Body of pancreas (tissue), 4 donors: ENCODE measurements at regions not wholly inside any gene's neighbourhood (a gene's known extent, or its start where the extent isn't known, plus 50 kb on each side); places are given as distances from the start of the nearest gene placed in this dataset.
"Not testable (repeated sequence)": the region's sequence is repeated elsewhere in the genome, so short reads cannot be mapped to it uniquely, and the experiment has no call there.

Source experiments
- ATAC-seq: fragments of 150-250 bp; one replicate; pipeline ENCODE4 v1.9.1; 2016
- DNase-seq, 4 donors: peaks; one replicate each; pipeline ENCODE4 v3.0.0-alpha.2; 2019
- H3K27ac ChIP-seq, 4 donors: fragments of 200-600 bp; sonication (generic); 1 replicate in 3 of 4; 2 replicates in 1 of 4; pipeline versions ENCODE4 v1.5.1 to v1.6.1; 2016 to 2019; ENCODE audit warnings: mild to moderate bottlenecking in 1 of 4, mixed read lengths in 1 of 4, moderate library complexity in 1 of 4
- H3K27me3 ChIP-seq, 2 donors: fragments of 200-600 bp; sonication (generic); one replicate each; pipeline ENCODE4 v1.6.0; 2016; ENCODE audit warnings: mild to moderate bottlenecking in 1 of 2
- H3K36me3 ChIP-seq, 2 donors: fragments of 200-600 bp; sonication (generic); replicated peaks in 1 of 2; 2 replicates each; pipeline ENCODE4 v1.5.1; 2016; ENCODE audit warnings: low read depth in 2 of 2; ENCODE audit not compliant: insufficient read depth in 1 of 2
- H3K4me1 ChIP-seq: fragments of 200-600 bp; sonication (generic); one replicate; pipeline ENCODE4 v1.6.0; 2016
- H3K4me3 ChIP-seq, 2 donors: fragments of 200-600 bp; sonication (generic); 1 replicate in 1 of 2; 2 replicates in 1 of 2; pipeline ENCODE4 v1.5.1; 2016 to 2019
- H3K9me3 ChIP-seq, 3 donors: fragments of 200-600 bp; sonication (generic); 1 replicate in 2 of 3; 2 replicates in 1 of 3; pipeline ENCODE4 v1.5.1; 2016
- CTCF ChIP-seq, 7 experiments: fragments of 450-650 bp in 4 of 7; fragments of 200-600 bp in 3 of 7; sonication (generic) in 3 of 7; IDR thresholded peaks; one replicate each; pipeline ENCODE4 v1.5.1; 2016 to 2019; ENCODE audit warnings: antibody characterized with exemption in 7 of 7
- POLR2A ChIP-seq, 3 donors: fragments of 450-650 bp; IDR thresholded peaks; one replicate each; pipeline ENCODE4 v1.6.1; 2016; ENCODE audit warnings: antibody characterized with exemption in 3 of 3, mild to moderate bottlenecking in 2 of 3
- WGBS, 2 donors: methylation state at CpG; one replicate each; pipeline ENCODE4 v1.1.5; 2017; 5-methylcytosine and 5-hydroxymethylcytosine counted together
- intact Hi-C: fragments of 100-400 bp; cut with DNase I; formaldehyde crosslinking; loops from one replicate; pipeline ENCODE4 v1.15.1; 2023

- H3K4me1 ChIP-seq = no peaks in the 10 kb centered on the region
- ATAC-seq (no peak), DNase-seq (no peak)
- no peaks in the 10 kb centered on the region for H3K9me3 ChIP-seq
- intact Hi-C loops = no loop called here
- no peak overlapping the region for H3K4me3 ChIP-seq
- no peak overlapping the region for H3K27ac ChIP-seq
- H3K27me3 ChIP-seq = no peaks in the 10 kb centered on the region
- WGBS, 2 donors = 41 to 48% methylated on average over 3 of the region's 3 CpGs
- no peaks in the 10 kb centered on the region for H3K36me3 ChIP-seq
- TF ChIP-seq POLR2A (IDR thresholded peaks at IDR 0.05) = no peak
- TF ChIP-seq CTCF (IDR thresholded peaks at IDR 0.05) = no peak
Observed at GRCh38 chr5:101539315-101539714, 636.2 kb upstream of the ST8SIA4 start.

DNA sequence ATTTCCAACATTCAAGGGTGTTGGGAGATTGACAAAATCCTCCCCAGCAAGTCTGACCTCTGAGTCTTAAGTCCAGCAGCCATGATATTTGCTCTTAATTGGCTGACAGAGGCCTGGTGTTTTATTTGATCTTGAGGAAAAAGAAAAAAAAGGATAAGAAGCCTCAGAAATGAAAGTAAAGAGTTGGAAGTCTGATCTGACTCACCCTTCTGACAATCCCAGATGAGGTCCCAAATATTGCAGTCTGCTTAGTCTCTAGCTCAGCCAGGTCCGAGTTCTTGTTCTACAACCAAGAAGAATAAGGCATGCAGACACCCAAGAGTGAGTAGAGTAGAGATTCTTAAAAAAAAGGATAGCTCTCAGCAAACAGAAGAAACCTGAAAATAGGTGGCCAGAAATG is 632.5 kb upstream of the ST8SIA4 start:
- Histone ChIP-seq H3K4me1 (no peaks in the 10 kb centered on the region), H3K27ac (no peak overlapping the region), H3K27me3 (no peaks in the 10 kb centered on the region), H3K9me3 (no peaks in the 10 kb centered on the region), H3K36me3 (no peaks in the 10 kb centered on the region), H3K4me3 (no peak overlapping the region)
- no peak for ATAC-seq
- intact Hi-C loops = no loop called here
- WGBS, 2 donors = 30 to 58% methylated on average over 1 of the region's 1 CpG
- TF ChIP-seq POLR2A (IDR thresholded peaks at IDR 0.05) (no peak), CTCF (IDR thresholded peaks at IDR 0.05) (no peak)
- DNase-seq = no peak

GRCh38 chr5:101534491-101535110 is 631.5 kb upstream of the ST8SIA4 start:
- DNase-seq (no peak), ATAC-seq (no peak)
- 47 to 58% methylated on average over 6 of the region's 6 CpGs for WGBS, 2 donors
- H3K36me3 ChIP-seq = no peaks in the 10 kb centered on the region
- TF ChIP-seq CTCF (IDR thresholded peaks at IDR 0.05) = no peak
- no peak for TF ChIP-seq POLR2A (IDR thresholded peaks at IDR 0.05)
- no peaks in the 10 kb centered on the region for H3K9me3 ChIP-seq
- no peak overlapping the region for H3K27ac ChIP-seq
- no peak overlapping the region for H3K4me3 ChIP-seq
- intact Hi-C loops = no loop called here
- no peaks in the 10 kb centered on the region for H3K27me3 ChIP-seq
- H3K4me1 ChIP-seq = no peaks in the 10 kb centered on the region

DNA sequence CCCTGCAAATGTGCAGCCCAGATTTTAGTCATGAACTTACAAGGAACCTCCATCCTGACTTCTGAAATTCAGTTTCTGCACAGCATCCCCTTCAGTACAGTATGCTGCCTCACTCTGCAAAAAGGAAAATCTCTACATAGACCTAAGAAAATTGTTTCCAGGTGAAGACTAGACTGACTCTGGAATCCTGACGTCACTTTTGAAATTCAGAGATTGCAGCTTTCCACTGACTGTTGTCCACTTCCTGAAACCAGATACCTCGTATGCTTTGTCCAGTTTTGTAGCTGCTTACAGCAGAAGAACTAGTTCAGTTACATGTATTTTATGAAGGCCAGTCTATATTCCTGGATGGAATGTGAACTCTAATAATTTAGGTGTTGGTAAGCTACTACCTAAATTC is 629.3 kb upstream of the ST8SIA4 start:
- no peak overlapping the region for H3K27ac ChIP-seq
- ATAC-seq (no peak), DNase-seq (no peak)
- no peaks in the 10 kb centered on the region for H3K4me1 ChIP-seq
- H3K4me3 ChIP-seq = no peak overlapping the region
- 28% methylated on average over 2 of the region's 2 CpGs for WGBS, 2 donors
- intact Hi-C loops = no loop called here
- no peaks in the 10 kb centered on the region for H3K9me3 ChIP-seq
- no peak for TF ChIP-seq POLR2A (IDR thresholded peaks at IDR 0.05)
- TF ChIP-seq CTCF (IDR thresholded peaks at IDR 0.05) = no peak
- no peaks in the 10 kb centered on the region for H3K36me3 ChIP-seq
- no peaks in the 10 kb centered on the region for H3K27me3 ChIP-seq

DNA sequence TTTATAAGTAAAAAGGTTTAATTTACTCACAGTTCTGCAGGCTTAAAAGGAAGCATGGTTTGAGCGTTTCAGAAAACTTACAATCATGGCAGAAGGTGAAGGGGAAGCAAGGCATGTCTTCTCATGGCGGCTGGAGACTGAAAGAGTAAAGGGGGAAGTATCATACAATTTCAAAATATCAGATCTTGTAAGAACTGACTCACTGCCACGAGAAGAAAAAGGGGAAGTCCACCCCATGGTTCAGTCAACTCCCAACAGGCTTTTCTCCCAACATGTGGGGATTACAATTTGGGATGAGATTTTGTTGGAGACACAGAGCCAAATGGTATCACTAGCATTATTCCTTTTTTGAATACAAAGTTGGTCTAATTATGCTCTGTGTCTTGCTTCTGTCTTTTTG is 627.9 kb upstream of the ST8SIA4 start:
- 34 to 46% methylated on average over 3 of the region's 3 CpGs for WGBS, 2 donors

GRCh38 chr5:101529094-101529493 is 626.0 kb upstream of the ST8SIA4 start:
- WGBS, 2 donors = 57 to 63% methylated on average over 7 to 8 of the region's 8 CpGs
- intact Hi-C loops, DNase-seq, H3K9me3 ChIP-seq, H3K4me3 ChIP-seq, H3K27ac ChIP-seq, ATAC-seq, H3K4me1 ChIP-seq, H3K27me3 ChIP-seq, H3K36me3 ChIP-seq: not testable (repeated sequence)

More for the DNA sequence above, 627.9 kb upstream of the ST8SIA4 start:
- no peaks in the 10 kb centered on the region for H3K36me3 ChIP-seq
- no peaks in the 10 kb centered on the region for H3K27me3 ChIP-seq
- H3K4me1 ChIP-seq = no peaks in the 10 kb centered on the region
- ATAC-seq = no peak
- DNase-seq = no peak
- H3K27ac ChIP-seq = no peak overlapping the region
- no peaks in the 10 kb centered on the region for H3K9me3 ChIP-seq
- H3K4me3 ChIP-seq = no peak overlapping the region
- TF ChIP-seq CTCF (IDR thresholded peaks at IDR 0.05) = no peak
- no peak for TF ChIP-seq POLR2A (IDR thresholded peaks at IDR 0.05)
- intact Hi-C loops = no loop called here
